ENCODE measurements at regions not wholly inside any gene's neighbourhood (a gene's known extent, or its start where the extent isn't known, plus 50 kb on each side); places are given as distances from the start of the nearest gene placed in this dataset.

DNA sequence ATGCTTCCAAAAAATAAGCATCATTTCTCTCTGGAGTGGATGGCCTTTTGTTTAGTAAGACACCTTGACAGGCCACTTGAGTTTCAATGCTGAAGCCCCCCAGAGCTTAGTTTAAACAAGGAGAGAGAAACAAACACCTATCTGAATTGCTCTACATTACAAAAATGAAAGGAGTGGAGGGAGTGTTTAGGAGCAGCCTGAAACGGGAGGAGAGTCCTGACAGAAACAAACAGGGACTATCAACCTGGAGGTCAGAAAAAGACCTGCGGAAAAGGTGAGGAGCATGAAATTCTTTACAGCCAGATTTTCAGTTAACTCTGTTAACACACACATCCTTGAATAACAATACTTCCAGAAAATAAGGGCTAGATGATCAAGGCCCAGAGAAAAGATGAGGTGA lies 126.2 kb downstream of the NR4A2 start:
- no peak for DNase-seq

More for the DNA sequence above, 126.2 kb downstream of the NR4A2 start:
- Histone ChIP-seq H3K4me2 (ENCODE audit: insufficient read depth, insufficient read length, low read length) (no peak overlapping the region), H3K4me1 (ENCODE audit: insufficient read depth, low read length) (peaks cover 6% of the 10 kb centered on the region; the same call in 1 of the 2 replicates), H3K9ac (ENCODE audit: extremely low read depth, insufficient read length, low read length) (no peak overlapping the region), H2BK120ac (ENCODE audit: low read depth, low read length, poor library complexity, severe bottlenecking) (no peak overlapping the region), H3K18ac (ENCODE audit: insufficient read length, low read depth, low read length) (no peak overlapping the region), H4K20me1 (ENCODE audit: control insufficient read depth, insufficient read depth, insufficient read length) (no peaks in the 10 kb centered on the region), H2BK12ac (ENCODE audit: insufficient read length, low read depth, low read length) (no peak overlapping the region), H3K56ac (ENCODE audit: insufficient read length, low read depth, low read length) (no peak overlapping the region), H3K4ac (ENCODE audit: low read depth, low read length) (no peak overlapping the region), H3K23me2 (ENCODE audit: insufficient read length, low read depth, low read length, poor library complexity, severe bottlenecking) (no peaks in the 10 kb centered on the region), H2BK15ac (ENCODE audit: low read depth, low read length) (no peak overlapping the region), H3K79me2 (ENCODE audit: insufficient read depth, low read length) (no peaks in the 10 kb centered on the region), H3K79me1 (ENCODE audit: insufficient read depth, low read depth, low read length, poor library complexity, severe bottlenecking) (no peaks in the 10 kb centered on the region), H3K23ac (ENCODE audit: insufficient read length, low read depth, low read length) (no peak overlapping the region), H3T11ph (ENCODE audit: low read length) (no peak overlapping the region), H4K8ac (replicated peaks; ENCODE audit: insufficient read length, low read depth, low read length) (no peak overlapping the region), H2AFZ (ENCODE audit: low read length) (no peak overlapping the region), H2BK5ac (ENCODE audit: insufficient read length, low read length) (no peak overlapping the region), H4K5ac (ENCODE audit: insufficient read length, low read depth, low read length) (no peak overlapping the region), H3K27ac (ENCODE audit: insufficient read length, low read depth, low read length) (no peak overlapping the region), H3K27me3 (ENCODE audit: insufficient read depth, low read length) (no peaks in the 10 kb centered on the region), H2BK20ac (ENCODE audit: low read depth, low read length, poor library complexity, severe bottlenecking) (no peak overlapping the region), H2AK5ac (ENCODE audit: insufficient read length, low read length) (no peak overlapping the region), H3K14ac (ENCODE audit: insufficient read depth, low read length) (no peak overlapping the region), H4K91ac (ENCODE audit: insufficient read length, low read depth, low read length) (no peak overlapping the region), H3K9me3 (ENCODE audit: control insufficient read depth, low read depth, low read length) (no peaks in the 10 kb centered on the region)
- no peaks in the 10 kb centered on the region for H3K27me3 Mint-ChIP-seq (ENCODE audit: low read depth)
- peak overlapping the region in 2 of 3 experiments; percentile 17 to 62; a peak in 2 of 7 replicates for H3K27ac Mint-ChIP-seq
- no CpG with 5 or more reads among the region's 2 CpGs for WGBS (ENCODE audit: extremely low coverage, insufficient read length, low lambda C conversion rate)
- H3K9me3 Mint-ChIP-seq: no peaks in the 10 kb centered on the region
- TF ChIP-seq, protein P1, sequence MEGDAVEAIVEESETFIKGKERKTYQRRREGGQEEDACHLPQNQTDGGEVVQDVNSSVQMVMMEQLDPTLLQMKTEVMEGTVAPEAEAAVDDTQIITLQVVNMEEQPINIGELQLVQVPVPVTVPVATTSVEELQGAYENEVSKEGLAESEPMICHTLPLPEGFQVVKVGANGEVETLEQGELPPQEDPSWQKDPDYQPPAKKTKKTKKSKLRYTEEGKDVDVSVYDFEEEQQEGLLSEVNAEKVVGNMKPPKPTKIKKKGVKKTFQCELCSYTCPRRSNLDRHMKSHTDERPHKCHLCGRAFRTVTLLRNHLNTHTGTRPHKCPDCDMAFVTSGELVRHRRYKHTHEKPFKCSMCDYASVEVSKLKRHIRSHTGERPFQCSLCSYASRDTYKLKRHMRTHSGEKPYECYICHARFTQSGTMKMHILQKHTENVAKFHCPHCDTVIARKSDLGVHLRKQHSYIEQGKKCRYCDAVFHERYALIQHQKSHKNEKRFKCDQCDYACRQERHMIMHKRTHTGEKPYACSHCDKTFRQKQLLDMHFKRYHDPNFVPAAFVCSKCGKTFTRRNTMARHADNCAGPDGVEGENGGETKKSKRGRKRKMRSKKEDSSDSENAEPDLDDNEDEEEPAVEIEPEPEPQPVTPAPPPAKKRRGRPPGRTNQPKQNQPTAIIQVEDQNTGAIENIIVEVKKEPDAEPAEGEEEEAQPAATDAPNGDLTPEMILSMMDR (conservative IDR thresholded peaks at IDR 0.05): no peak
- peaks cover 0 to 3% (median 0%) of the 10 kb centered on the region in 3 experiments; a peak in 1 of 7 replicates for H3K36me3 Mint-ChIP-seq (ENCODE audit: insufficient read depth in 1 of 3, low read depth in 3 of 3)
- no peak overlapping the region for H3K4me3 Mint-ChIP-seq
- peaks cover 10 to 11% of the 10 kb centered on the region in 2 experiments for H3K4me1 Mint-ChIP-seq

Measured in H9 (cell line).